Endothelial cell of umbilical vein (primary cell): ENCODE measurements at regions not wholly inside any gene's neighbourhood (a gene's known extent, or its start where the extent isn't known, plus 50 kb on each side); places are given as distances from the start of the nearest gene placed in this dataset.

Experiments
- CTCF ChIP-seq, 2 donors: IDR thresholded peaks; 1 replicate in 1 of 2; 2 replicates in 1 of 2; pipeline ENCODE4 v1.5.1; 2011; ENCODE audit warnings: low read length in 2 of 2, mild to moderate bottlenecking in 2 of 2, moderate library complexity in 2 of 2, control low read depth in 1 of 2, inconsistent platforms in 1 of 2, low read depth in 1 of 2; ENCODE audit not compliant: insufficient read depth in 1 of 2; ENCODE audit errors: extremely low read depth in 1 of 2
- EZH2 ChIP-seq: IDR thresholded peaks from 2 replicates; pipeline ENCODE4 v1.6.1; 2012; ENCODE audit warnings: borderline replicate concordance, low read depth, mild to moderate bottlenecking, moderate library complexity, low read length, inconsistent platforms; ENCODE audit not compliant: severe bottlenecking
- MAX ChIP-seq: IDR thresholded peaks from 2 replicates; pipeline ENCODE4 v1.6.1; 2011; ENCODE audit not compliant: insufficient read depth, insufficient read length
- POLR2A ChIP-seq: IDR thresholded peaks from 2 replicates; pipeline ENCODE4 v1.6.1; 2012; ENCODE audit warnings: low read depth, mild to moderate bottlenecking, control low read depth, low read length
- POLR2AphosphoS5 ChIP-seq: IDR thresholded peaks from 2 replicates; pipeline ENCODE4 v1.6.1; 2012; ENCODE audit warnings: low read depth, mild to moderate bottlenecking, control low read depth, low read length, moderate library complexity; ENCODE audit not compliant: insufficient read depth

GRCh38 chr10:130901311-130902165 is 410.0 kb downstream of the TCERG1L start:
- TF ChIP-seq CTCF (IDR thresholded peaks at IDR 0.05; ENCODE audit: extremely low read depth in 1 of 2, insufficient read depth in 1 of 2, low read depth in 1 of 2, low read length in 2 of 2) (no peak), POLR2AphosphoS5 (no peak), MAX (no peak), POLR2A (no peak), EZH2 (no peak)
